ENCODE measurements at regions not wholly inside any gene's neighbourhood (a gene's known extent, or its start where the extent isn't known, plus 50 kb on each side); places are given as distances from the start of the nearest gene placed in this dataset.

DNA sequence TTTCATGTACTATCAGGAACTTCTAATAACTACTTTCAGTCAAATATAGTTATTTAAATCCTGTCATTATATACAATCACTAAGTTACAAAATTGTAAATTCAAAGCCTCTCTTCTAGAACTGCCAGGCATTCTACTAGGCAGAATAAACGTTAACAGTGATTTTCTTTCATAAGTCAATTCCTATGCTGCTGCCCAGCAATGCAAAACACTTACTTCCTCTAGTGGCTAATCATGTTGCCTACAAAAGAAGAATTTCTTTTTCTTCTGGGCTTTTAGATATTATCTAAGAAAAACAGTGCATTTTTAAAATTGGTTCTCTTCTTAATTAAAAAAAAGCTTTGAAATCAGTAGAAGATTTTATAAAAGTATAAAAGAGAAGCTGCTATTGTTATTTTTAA is 509.8 kb upstream of the ADAMTS5 start:
- intact Hi-C loops (cut with DNase I) = no loop called here
- ATAC-seq (peak in 1 of 2 donors; percentile 63), DNase-seq (no peak)

- ATAC-seq (peak; percentile 34 to 86), DNase-seq (no peak)
- intact Hi-C loops (cut with DNase I) = no loop called here
Measured at GRCh38 chr21:27475363-27475955, 508.6 kb upstream of the ADAMTS5 start.

DNA sequence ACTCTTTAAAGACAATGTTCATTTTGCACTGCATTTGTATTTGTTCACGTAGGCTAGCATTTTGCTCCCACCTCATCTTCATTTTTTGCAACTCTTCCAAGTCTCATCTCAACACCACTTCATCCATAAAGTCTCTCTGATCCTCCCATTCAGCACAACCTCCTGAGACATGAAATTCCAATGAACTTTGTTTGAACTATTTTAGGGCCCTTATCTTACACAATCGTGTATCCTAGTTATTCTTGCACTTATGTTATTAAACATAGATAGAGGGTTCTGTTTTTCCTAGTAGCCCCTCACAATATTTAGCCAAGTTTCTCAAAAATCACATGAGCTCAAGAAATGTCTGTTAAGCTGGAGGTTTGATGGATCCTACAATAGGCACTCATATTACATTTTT is 500.5 kb upstream of the ADAMTS5 start:
- DNase-seq (no peak), ATAC-seq (no peak)
- intact Hi-C loops (cut with DNase I) = no loop called here

GRCh38 chr21:27466140-27466539 is 499.3 kb upstream of the ADAMTS5 start:
- DNase-seq (no peak), ATAC-seq (no peak)
- intact Hi-C loops (cut with DNase I) = no loop called here

DNA sequence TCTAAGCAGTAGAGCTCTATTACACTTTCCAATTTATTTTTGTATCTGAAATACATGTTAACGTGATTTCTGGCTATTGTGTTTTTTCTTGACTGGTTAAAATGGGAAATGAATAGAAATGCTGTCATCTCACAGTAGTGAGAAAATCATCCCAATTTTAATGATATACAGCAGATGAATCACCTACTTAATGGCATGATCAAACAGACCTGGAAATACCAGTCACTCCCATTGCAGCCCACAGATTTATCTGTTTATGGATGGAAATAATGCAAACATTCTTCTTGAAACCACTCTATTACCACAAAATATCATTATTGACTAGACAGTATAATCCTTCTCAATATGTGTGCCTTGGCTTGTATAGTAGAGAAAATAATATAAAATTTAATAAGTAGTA is 497.8 kb upstream of the ADAMTS5 start:
- ATAC-seq (no peak), DNase-seq (no peak)
- intact Hi-C loops (cut with DNase I) = no loop called here

DNA sequence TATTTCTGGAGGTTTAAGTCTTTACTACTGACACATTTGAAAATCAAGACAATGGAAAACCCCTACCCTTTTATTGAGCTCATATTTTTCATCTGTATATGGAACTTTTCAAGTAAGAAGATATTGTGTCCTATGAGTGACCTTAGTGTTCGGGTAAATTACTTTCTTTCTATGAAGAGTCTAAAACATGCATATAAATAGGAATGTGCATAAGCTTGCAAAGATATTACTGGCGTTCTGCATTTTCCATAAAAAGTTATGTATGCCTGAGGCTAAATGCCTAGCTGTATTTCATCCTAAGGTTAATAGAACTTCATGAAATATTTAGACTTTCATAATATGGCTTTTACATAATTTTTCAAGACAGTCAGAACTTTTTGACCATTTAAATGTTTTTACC is 495.8 kb upstream of the ADAMTS5 start:
- ATAC-seq (no peak), DNase-seq (no peak)
- intact Hi-C loops (cut with DNase I) = no loop called here

GRCh38 chr21:27454234-27454633 is 487.3 kb upstream of the ADAMTS5 start:
- intact Hi-C loops (cut with DNase I) = no loop called here
- no peak for ATAC-seq
- DNase-seq = no peak

- no peak for ATAC-seq
- intact Hi-C loops (cut with DNase I) = no loop called here
- no peak for DNase-seq
Measured at GRCh38 chr21:27451116-27451515, 484.2 kb upstream of the ADAMTS5 start.

- no peak for ATAC-seq
- intact Hi-C loops (cut with DNase I) = no loop called here
- DNase-seq = no peak
Measured at GRCh38 chr21:27450216-27450615, 483.3 kb upstream of the ADAMTS5 start.

- ATAC-seq (peak; percentile 44 to 68), DNase-seq (no peak)
- intact Hi-C loops (cut with DNase I) = no loop called here
Measured at GRCh38 chr21:27448960-27449359, 482.1 kb upstream of the ADAMTS5 start.

DNA sequence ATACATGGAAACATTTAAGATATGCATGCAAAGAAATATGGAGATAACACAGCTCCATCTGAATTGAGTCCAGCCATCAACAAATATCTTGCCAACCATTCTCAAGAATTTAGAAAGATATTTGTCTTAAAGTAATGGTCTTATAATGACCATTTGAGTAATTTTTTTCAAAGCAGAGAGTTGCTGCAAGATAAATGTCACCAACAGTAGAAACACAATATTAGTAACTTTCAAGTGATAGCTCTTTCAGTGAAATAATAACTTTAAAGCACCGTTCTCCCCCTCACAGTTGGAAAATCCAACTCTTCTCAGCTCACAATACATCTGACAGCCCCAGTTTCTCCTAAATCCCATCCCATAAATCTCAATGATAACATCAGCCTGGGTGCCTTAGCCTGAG is 481.0 kb upstream of the ADAMTS5 start:
- intact Hi-C loops (cut with DNase I) = no loop called here
- DNase-seq = no peak
- no peak for ATAC-seq

GRCh38 chr21:27429710-27430341 is 462.9 kb upstream of the ADAMTS5 start:
- ATAC-seq (peak; percentile 44 to 55), DNase-seq (no peak)
- intact Hi-C loops (cut with DNase I) = no loop called here

GRCh38 chr21:27426196-27426595 is 459.3 kb upstream of the ADAMTS5 start:
- DNase-seq (no peak), ATAC-seq (no peak)
- intact Hi-C loops (cut with DNase I) = no loop called here

DNA sequence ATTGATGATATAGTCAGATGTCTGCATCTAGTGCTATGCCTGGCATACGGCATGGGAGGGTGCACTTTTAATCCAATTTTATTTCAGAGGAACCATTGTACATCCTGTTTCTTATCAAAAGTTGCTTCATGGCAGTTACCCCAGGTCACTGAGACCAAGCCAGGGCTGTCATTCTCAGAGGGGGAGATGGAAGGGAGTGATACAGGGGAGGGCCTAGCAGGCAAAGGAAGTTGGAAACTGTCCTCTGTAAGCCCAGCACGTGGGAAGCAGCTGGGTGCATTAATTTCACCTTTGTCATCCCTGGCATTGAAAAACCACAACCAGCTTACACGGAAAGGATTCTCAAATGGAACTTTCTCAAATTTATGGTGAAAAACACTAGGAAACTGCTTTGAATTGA is 458.7 kb upstream of the ADAMTS5 start:
- intact Hi-C loops (cut with DNase I) = no loop called here
- DNase-seq = no peak
- no peak for ATAC-seq

GRCh38 chr21:27425172-27425571 is 458.3 kb upstream of the ADAMTS5 start:
- DNase-seq = no peak
- intact Hi-C loops (cut with DNase I) = no loop called here
- ATAC-seq = no peak

GRCh38 chr21:27424601-27425000 is 457.7 kb upstream of the ADAMTS5 start:
- DNase-seq (no peak), ATAC-seq (no peak)
- intact Hi-C loops (cut with DNase I) = no loop called here

DNA sequence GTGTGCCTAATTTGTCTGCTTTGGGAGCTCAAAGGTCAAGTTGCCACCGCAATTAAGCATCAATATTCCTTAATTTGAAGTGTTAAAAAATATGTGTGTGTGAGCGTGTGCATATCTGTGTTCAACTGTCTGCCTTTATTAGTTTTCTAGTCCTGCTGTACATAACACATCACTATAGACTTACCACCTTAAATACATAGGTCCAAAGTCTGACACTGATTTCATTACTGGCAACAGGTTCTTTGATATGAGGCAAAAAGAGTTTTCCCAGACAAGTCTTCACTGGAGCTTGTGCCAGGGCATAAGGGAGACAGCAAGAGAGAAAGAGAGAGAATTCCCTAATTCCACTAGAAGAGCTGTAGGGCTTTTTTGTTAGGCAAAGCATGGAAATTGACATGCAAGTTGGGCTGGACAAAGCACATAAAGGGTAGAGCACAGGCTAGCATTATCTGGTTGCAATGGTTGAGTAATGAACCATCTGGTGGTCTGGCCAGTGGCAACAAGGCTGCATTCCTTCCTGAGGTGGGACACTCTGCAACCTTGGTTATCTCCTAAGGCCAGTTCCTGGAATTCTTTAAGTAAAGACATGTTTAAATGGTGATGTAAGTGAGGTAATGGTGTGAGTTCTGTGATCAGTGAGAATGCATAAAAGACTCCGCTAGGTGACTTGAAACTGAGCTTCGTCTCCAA is 457.2 kb upstream of the ADAMTS5 start:
- ATAC-seq (peak in 1 of 2 donors; percentile 59), DNase-seq (no peak)
- intact Hi-C loops (cut with DNase I) = no loop called here

DNA sequence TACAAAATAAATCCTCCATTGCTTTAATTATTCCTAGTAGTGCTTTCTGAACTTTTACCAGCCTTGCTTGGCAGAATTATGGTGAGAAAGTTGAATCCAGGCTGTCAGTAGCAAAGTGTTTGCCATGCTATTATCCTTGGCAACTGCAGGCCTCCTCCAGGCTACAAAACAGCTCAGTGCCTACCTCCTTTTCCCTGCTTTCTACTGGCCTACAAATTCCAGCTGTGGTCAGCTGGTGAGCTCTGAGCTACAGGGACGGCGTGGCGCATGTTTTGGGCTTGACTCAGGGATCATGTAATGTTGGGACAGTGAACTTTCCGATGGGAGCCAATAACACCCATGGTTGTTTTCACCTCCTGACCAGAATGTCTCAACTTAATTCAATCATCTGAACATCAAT is 456.1 kb upstream of the ADAMTS5 start:
- peak; percentile 92 to 96 for ATAC-seq
- DNase-seq = peak; percentile 67
- intact Hi-C loops (cut with DNase I) = no loop called here

- intact Hi-C loops (cut with DNase I) = no loop called here
- ATAC-seq = no peak
- no peak for DNase-seq
Measured at GRCh38 chr21:27422435-27422834, 455.5 kb upstream of the ADAMTS5 start.

DNA sequence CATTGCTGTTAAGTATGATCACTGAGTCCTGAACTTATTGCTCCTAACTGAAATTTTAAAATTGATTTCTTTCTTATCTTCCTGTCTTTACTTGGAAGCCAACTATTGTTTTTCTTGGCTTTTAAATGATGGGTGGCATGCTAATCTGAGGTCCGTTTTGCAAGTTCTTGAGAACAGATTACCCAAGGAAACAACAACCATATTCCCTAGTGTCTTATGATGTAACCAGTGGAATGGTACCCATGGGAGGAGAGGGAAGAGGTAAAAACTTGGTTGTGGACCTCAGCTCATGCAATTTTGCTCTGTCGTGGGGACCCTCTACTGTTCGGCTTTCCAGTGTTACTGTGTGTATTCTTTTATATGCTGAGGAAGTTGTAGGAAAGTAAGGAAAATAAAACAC is 454.8 kb upstream of the ADAMTS5 start:
- ATAC-seq (peak in 1 of 2 donors; percentile 29), DNase-seq (no peak)
- intact Hi-C loops (cut with DNase I) = no loop called here

- DNase-seq (no peak), ATAC-seq (no peak)
- intact Hi-C loops (cut with DNase I) = no loop called here
Measured at GRCh38 chr21:27419153-27419552, 452.3 kb upstream of the ADAMTS5 start.

Measured in left cardiac atrium (tissue), 4 donors.